Astrocyte of the cerebellum (primary cell): ENCODE measurements at regions not wholly inside any gene's neighbourhood (a gene's known extent, or its start where the extent isn't known, plus 50 kb on each side); places are given as distances from the start of the nearest gene placed in this dataset.

Experiments
- DNase-seq: peaks from one replicate; pipeline ENCODE4 v3.0.0-alpha.2; 2011; ENCODE audit warnings: low read depth
- H3K4me3 ChIP-seq: 2 replicates; pipeline ENCODE4 v1.5.1; 2011; ENCODE audit warnings: mild to moderate bottlenecking, low read depth, low read length, moderate library complexity
- CTCF ChIP-seq: IDR thresholded peaks from 2 replicates; pipeline ENCODE4 v1.5.1; 2012; ENCODE audit warnings: low read length, low read depth, moderate library complexity, mild to moderate bottlenecking; ENCODE audit errors: missing control alignments
- in situ Hi-C: cut with HindIII; loops from 2 replicates; pipeline ENCODE4 v1.10.0; 2017; ENCODE audit warnings: low sequenced_read_pairs

- no peak for DNase-seq
- in situ Hi-C loops = no loop called here
Observed at GRCh38 chr4:11342401-11342800, 86.3 kb downstream of the HS3ST1 start.

GRCh38 chr4:11341337-11342043 is 87.2 kb downstream of the HS3ST1 start:
- in situ Hi-C loops = no loop called here
- no peak for TF ChIP-seq CTCF
- H3K4me3 ChIP-seq = no peak overlapping the region
- DNase-seq = no peak

More at GRCh38 chr4:11342401-11342800, 86.3 kb downstream of the HS3ST1 start:
- no peak overlapping the region for H3K4me3 ChIP-seq
- no peak for TF ChIP-seq CTCF

- no peak overlapping the region for H3K4me3 ChIP-seq
- no peak for DNase-seq
- TF ChIP-seq CTCF = no peak
- in situ Hi-C loops = no loop called here
Observed at GRCh38 chr4:11338956-11339782, 89.5 kb downstream of the HS3ST1 start.

GRCh38 chr4:11337287-11337686 is 91.4 kb downstream of the HS3ST1 start:
- no peak overlapping the region for H3K4me3 ChIP-seq
- DNase-seq = no peak
- in situ Hi-C loops = no loop called here
- TF ChIP-seq CTCF = no peak

GRCh38 chr4:11336435-11336834 is 92.3 kb downstream of the HS3ST1 start:
- TF ChIP-seq CTCF = no peak
- H3K4me3 ChIP-seq = no peak overlapping the region
- in situ Hi-C loops = no loop called here
- no peak for DNase-seq

GRCh38 chr4:11334887-11335286 is 93.8 kb downstream of the HS3ST1 start:
- no peak overlapping the region for H3K4me3 ChIP-seq
- in situ Hi-C loops = no loop called here
- DNase-seq = no peak
- no peak for TF ChIP-seq CTCF
